ENCODE measurements at regions not wholly inside any gene's neighbourhood (a gene's known extent, or its start where the extent isn't known, plus 50 kb on each side); places are given as distances from the start of the nearest gene placed in this dataset.
"Not testable (repeated sequence)": the region's sequence is repeated elsewhere in the genome, so short reads cannot be mapped to it uniquely, and the experiment has no call there.

- DNase-seq: no peak
Measured at GRCh38 chr7:9231630-9232121, 798.3 kb downstream of the NXPH1 start.

GRCh38 chr7:9240001-9240400 is 806.6 kb downstream of the NXPH1 start:
- no peak for DNase-seq

- no peak for DNase-seq
Measured at GRCh38 chr7:9241826-9242225, 808.4 kb downstream of the NXPH1 start.

- no peak for DNase-seq
Measured at GRCh38 chr7:9242636-9243035, 809.2 kb downstream of the NXPH1 start.

GRCh38 chr7:9250876-9251275 is 817.5 kb downstream of the NXPH1 start:
- no peak for DNase-seq

- DNase-seq: no peak
Measured at GRCh38 chr7:9264395-9264794, 831.0 kb downstream of the NXPH1 start.

GRCh38 chr7:9280088-9280487 is 846.7 kb downstream of the NXPH1 start:
- DNase-seq: no peak

- DNase-seq: no peak
Measured at GRCh38 chr7:9283246-9283645, 849.8 kb downstream of the NXPH1 start.

- DNase-seq: no peak
Measured at GRCh38 chr7:9302436-9302835, 869.0 kb downstream of the NXPH1 start.

- DNase-seq: no peak
Measured at GRCh38 chr7:9307131-9307530, 873.7 kb downstream of the NXPH1 start.

- no peak for DNase-seq
Measured at GRCh38 chr7:9324513-9324912, 891.1 kb downstream of the NXPH1 start.

GRCh38 chr7:9328296-9328695 is 894.9 kb downstream of the NXPH1 start:
- no peak for DNase-seq

- no peak for DNase-seq
Measured at GRCh38 chr7:9349625-9350024, 916.2 kb downstream of the NXPH1 start.

- DNase-seq: no peak
Measured at GRCh38 chr7:9391221-9391620, 957.8 kb downstream of the NXPH1 start.

- no peak for DNase-seq
Measured at GRCh38 chr7:9391984-9392383, 958.6 kb downstream of the NXPH1 start.

GRCh38 chr7:9404386-9404785 is 971.0 kb downstream of the NXPH1 start:
- DNase-seq: not testable (repeated sequence)

- DNase-seq: no peak
Measured at GRCh38 chr7:9407816-9408215, 974.4 kb downstream of the NXPH1 start.

- DNase-seq: no peak
Measured at GRCh38 chr7:9453521-9453920, 1020.1 kb downstream of the NXPH1 start.

- DNase-seq: peak; percentile 81
Measured at GRCh38 chr7:9488555-9488954, 1055.1 kb downstream of the NXPH1 start.

GRCh38 chr7:9498303-9498702 is 1064.9 kb downstream of the NXPH1 start:
- peak; percentile 89 for DNase-seq

GRCh38 chr7:9502269-9502668 is 1068.9 kb downstream of the NXPH1 start:
- no peak for DNase-seq

- DNase-seq: no peak
Measured at GRCh38 chr7:9504678-9505077, 1071.3 kb downstream of the NXPH1 start.

- no peak for DNase-seq
Measured at GRCh38 chr7:9505516-9505915, 1072.1 kb downstream of the NXPH1 start.

GRCh38 chr7:9507290-9507689 is 1073.9 kb downstream of the NXPH1 start:
- no peak for DNase-seq

GRCh38 chr7:9516662-9517061 is 1083.3 kb downstream of the NXPH1 start:
- no peak for DNase-seq

GRCh38 chr7:9523579-9523978 is 1090.2 kb downstream of the NXPH1 start:
- no peak for DNase-seq
